ENCODE measurements at regions not wholly inside any gene's neighbourhood (a gene's known extent, or its start where the extent isn't known, plus 50 kb on each side); places are given as distances from the start of the nearest gene placed in this dataset.

GRCh38 chr14:87449016-87449415 is 544.0 kb downstream of the GALC start:
- Histone ChIP-seq H3K27me3 (ENCODE audit: control insufficient read depth in 4 of 4, insufficient read depth in 4 of 4, low read length in 3 of 4) (no peaks in the 10 kb centered on the region), H3K4me3 (ENCODE audit: low read depth in 1 of 3, low read length in 3 of 3) (no peak overlapping the region), H3K9ac (ENCODE audit: low read depth in 1 of 2, low read length in 2 of 2) (no peak overlapping the region), H3K27ac (ENCODE audit: low read depth in 1 of 2, low read length in 2 of 2) (no peak overlapping the region), H3K9me3 (ENCODE audit: control insufficient read depth in 4 of 4, low read length in 3 of 4) (no peaks in the 10 kb centered on the region), H3K4me1 (ENCODE audit: control insufficient read depth in 4 of 4, insufficient read depth in 4 of 4, low read length in 3 of 4) (no peaks in the 10 kb centered on the region), H3K36me3 (ENCODE audit: control insufficient read depth in 4 of 4, insufficient read depth in 3 of 4, low read depth in 1 of 4, low read length in 3 of 4) (no peaks in the 10 kb centered on the region)
- TF ChIP-seq YY1 (IDR thresholded peaks at IDR 0.05) = no peak
- no peak for TF ChIP-seq TAF1 (conservative IDR thresholded peaks at IDR 0.05)
- TF ChIP-seq SP1 (IDR thresholded peaks at IDR 0.05) = no peak
- TF ChIP-seq ATF3 (IDR thresholded peaks at IDR 0.05) = no peak
- TF ChIP-seq FOXA2 (IDR thresholded peaks at IDR 0.05) = no peak
- no peak for TF ChIP-seq GABPA (IDR thresholded peaks at IDR 0.05 in 1 of 2, conservative IDR thresholded peaks at IDR 0.05 in 1 of 2)
- no peak for TF ChIP-seq NR2F2 (IDR thresholded peaks at IDR 0.05)
- no peak for TF ChIP-seq HNF4G (IDR thresholded peaks at IDR 0.05)
- TF ChIP-seq REST (IDR thresholded peaks at IDR 0.05) = no peak
- no peak for TF ChIP-seq MAX (IDR thresholded peaks at IDR 0.05)
- no peak for TF ChIP-seq ZBTB33 (IDR thresholded peaks at IDR 0.05)
- no peak for TF ChIP-seq EGR1 (IDR thresholded peaks at IDR 0.05; ENCODE audit: low read depth in 2 of 2)
- no peak for TF ChIP-seq JUND (IDR thresholded peaks at IDR 0.05)
- no peak for TF ChIP-seq HNF4A (conservative IDR thresholded peaks at IDR 0.05)
- no peak for TF ChIP-seq RXRA (IDR thresholded peaks at IDR 0.05)
- no peak for TF ChIP-seq FOXA1 (IDR thresholded peaks at IDR 0.05)
- DNase-seq (ENCODE audit: low spot score) = no peak

- Histone ChIP-seq H3K4me3 (ENCODE audit: low read depth in 1 of 3, low read length in 3 of 3) (no peak overlapping the region), H3K27ac (ENCODE audit: low read depth in 1 of 2, low read length in 2 of 2) (no peak overlapping the region), H3K36me3 (ENCODE audit: control insufficient read depth in 4 of 4, insufficient read depth in 3 of 4, low read depth in 1 of 4, low read length in 3 of 4) (no peaks in the 10 kb centered on the region), H3K9ac (ENCODE audit: low read depth in 1 of 2, low read length in 2 of 2) (no peak overlapping the region), H3K4me1 (ENCODE audit: control insufficient read depth in 4 of 4, insufficient read depth in 4 of 4, low read length in 3 of 4) (no peaks in the 10 kb centered on the region), H3K27me3 (ENCODE audit: control insufficient read depth in 4 of 4, insufficient read depth in 4 of 4, low read length in 3 of 4) (no peaks in the 10 kb centered on the region), H3K9me3 (ENCODE audit: control insufficient read depth in 4 of 4, low read length in 3 of 4) (no peaks in the 10 kb centered on the region)
- DNase-seq (ENCODE audit: low spot score) = no peak
- TF ChIP-seq GABPA (IDR thresholded peaks at IDR 0.05 in 1 of 2, conservative IDR thresholded peaks at IDR 0.05 in 1 of 2) (no peak), RAD21 (IDR thresholded peaks at IDR 0.05) (no peak), HNF4A (conservative IDR thresholded peaks at IDR 0.05) (no peak), MAX (IDR thresholded peaks at IDR 0.05) (no peak)
Measured at GRCh38 chr14:87443787-87444186, 549.2 kb downstream of the GALC start.
